K562 (cell line): ENCODE measurements at regions not wholly inside any gene's neighbourhood (a gene's known extent, or its start where the extent isn't known, plus 50 kb on each side); places are given as distances from the start of the nearest gene placed in this dataset.

Source experiments
- FUS ChIP-seq: fragments of 200-400 bp; formaldehyde crosslinking; optimal IDR thresholded peaks from 2 replicates; pipeline ENCODE3; 2017; ENCODE audit warnings: low read depth, low read length
- MAFK ChIP-seq: IDR thresholded peaks from 2 replicates; pipeline ENCODE4 v1.6.1; 2011; ENCODE audit warnings: low read length, improper control_type of control experiment
- POLR2AphosphoS5 ChIP-seq: IDR thresholded peaks from 2 replicates; pipeline ENCODE4 v1.6.1; 2011; ENCODE audit warnings: mild to moderate bottlenecking, low read depth, low read length, moderate library complexity; ENCODE audit not compliant: control insufficient read depth, insufficient read depth
- TF ChIP-seq, protein P1 (sequence below): fragments of 250-450 bp; sonication (Bioruptor Pico); IDR thresholded peaks from 2 replicates; pipeline ENCODE4 v1.5.0; 2021

DNA sequence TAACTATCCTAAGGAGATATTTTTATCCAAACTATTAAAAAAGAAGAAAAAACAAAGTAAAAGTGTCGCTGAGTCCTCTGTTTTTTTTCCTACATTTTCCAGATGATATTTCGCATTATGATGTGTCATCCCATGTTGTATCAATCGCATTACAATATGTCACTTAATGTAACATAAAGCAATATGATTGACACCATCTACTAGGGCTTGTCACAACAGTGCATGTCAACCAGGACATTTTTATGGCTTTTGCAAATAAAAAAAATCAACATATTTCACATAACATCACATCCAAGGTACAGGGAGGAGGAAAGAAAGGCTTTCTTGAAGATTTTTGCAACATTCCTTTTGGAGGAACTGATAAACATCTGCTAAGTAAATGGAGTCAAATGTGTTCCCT lies 308.9 kb downstream of the ETAA1 start:
- TF ChIP-seq MAFK (no peak), FUS (no peak), POLR2AphosphoS5 (no peak)
- TF ChIP-seq, protein P1, sequence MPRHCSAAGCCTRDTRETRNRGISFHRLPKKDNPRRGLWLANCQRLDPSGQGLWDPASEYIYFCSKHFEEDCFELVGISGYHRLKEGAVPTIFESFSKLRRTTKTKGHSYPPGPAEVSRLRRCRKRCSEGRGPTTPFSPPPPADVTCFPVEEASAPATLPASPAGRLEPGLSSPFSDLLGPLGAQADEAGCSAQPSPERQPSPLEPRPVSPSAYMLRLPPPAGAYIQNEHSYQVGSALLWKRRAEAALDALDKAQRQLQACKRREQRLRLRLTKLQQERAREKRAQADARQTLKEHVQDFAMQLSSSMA = no peak
